ENCODE measurements at regions not wholly inside any gene's neighbourhood (a gene's known extent, or its start where the extent isn't known, plus 50 kb on each side); places are given as distances from the start of the nearest gene placed in this dataset.

DNA sequence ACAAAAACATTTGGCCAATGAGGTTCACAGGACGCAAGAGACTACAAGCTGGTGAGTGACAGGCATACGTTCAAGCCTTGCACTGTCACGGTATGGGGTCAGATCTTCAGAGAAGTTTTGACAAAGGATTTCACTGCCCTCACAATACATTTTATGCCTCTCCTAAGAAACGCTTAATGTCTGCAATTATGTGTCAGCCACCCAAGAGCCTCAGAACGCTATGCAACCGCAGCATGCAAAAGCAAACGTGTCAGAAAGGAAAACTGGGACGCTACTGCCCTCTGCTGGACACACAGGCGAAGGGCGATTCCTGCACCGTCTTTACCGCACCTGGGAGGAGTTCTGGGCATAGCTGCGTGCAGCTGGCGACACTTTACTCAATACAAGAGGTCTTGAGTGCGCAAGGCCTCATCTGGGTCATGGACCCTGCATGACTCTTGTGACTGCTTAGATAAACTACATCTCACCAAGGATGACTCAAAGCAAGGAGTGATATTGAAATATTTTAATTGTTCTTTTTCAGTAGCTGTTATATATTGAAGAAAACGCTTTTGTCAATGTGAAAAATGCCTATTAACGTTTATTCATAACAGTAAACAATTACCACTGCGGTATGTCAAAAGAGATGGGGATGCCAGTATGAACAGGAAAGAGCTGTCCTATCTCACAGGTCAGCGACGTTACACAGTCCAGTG lies 147.6 kb upstream of the FRG1 start:
- TF ChIP-seq, protein P1, sequence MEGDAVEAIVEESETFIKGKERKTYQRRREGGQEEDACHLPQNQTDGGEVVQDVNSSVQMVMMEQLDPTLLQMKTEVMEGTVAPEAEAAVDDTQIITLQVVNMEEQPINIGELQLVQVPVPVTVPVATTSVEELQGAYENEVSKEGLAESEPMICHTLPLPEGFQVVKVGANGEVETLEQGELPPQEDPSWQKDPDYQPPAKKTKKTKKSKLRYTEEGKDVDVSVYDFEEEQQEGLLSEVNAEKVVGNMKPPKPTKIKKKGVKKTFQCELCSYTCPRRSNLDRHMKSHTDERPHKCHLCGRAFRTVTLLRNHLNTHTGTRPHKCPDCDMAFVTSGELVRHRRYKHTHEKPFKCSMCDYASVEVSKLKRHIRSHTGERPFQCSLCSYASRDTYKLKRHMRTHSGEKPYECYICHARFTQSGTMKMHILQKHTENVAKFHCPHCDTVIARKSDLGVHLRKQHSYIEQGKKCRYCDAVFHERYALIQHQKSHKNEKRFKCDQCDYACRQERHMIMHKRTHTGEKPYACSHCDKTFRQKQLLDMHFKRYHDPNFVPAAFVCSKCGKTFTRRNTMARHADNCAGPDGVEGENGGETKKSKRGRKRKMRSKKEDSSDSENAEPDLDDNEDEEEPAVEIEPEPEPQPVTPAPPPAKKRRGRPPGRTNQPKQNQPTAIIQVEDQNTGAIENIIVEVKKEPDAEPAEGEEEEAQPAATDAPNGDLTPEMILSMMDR (IDR thresholded peaks at IDR 0.05 in 2 of 3, conservative IDR thresholded peaks at IDR 0.05 in 1 of 3; ENCODE audit: borderline replicate concordance in 1 of 3, insufficient read depth in 1 of 3, low read depth in 2 of 3, low read length in 2 of 3), result peak; percentile 67 to 93 (median 90)
- TF ChIP-seq RAD21 (IDR thresholded peaks at IDR 0.05; ENCODE audit: low read depth) (peak; percentile 93), POLR2A (IDR thresholded peaks at IDR 0.05; ENCODE audit: borderline replicate concordance, extremely low read depth, insufficient read depth, insufficient read length) (no peak), POLR2AphosphoS5 (IDR thresholded peaks at IDR 0.05; ENCODE audit: low read depth, low read length) (no peak), EZH2 (IDR thresholded peaks at IDR 0.05) (no peak), CBX3 (IDR thresholded peaks at IDR 0.05; ENCODE audit: low read depth) (no peak), JUND (IDR thresholded peaks at IDR 0.05) (no peak), ZFX (IDR thresholded peaks at IDR 0.05) (no peak), CEBPB (IDR thresholded peaks at IDR 0.05; ENCODE audit: low read depth) (no peak)
- TF ChIP-seq, protein P2, sequence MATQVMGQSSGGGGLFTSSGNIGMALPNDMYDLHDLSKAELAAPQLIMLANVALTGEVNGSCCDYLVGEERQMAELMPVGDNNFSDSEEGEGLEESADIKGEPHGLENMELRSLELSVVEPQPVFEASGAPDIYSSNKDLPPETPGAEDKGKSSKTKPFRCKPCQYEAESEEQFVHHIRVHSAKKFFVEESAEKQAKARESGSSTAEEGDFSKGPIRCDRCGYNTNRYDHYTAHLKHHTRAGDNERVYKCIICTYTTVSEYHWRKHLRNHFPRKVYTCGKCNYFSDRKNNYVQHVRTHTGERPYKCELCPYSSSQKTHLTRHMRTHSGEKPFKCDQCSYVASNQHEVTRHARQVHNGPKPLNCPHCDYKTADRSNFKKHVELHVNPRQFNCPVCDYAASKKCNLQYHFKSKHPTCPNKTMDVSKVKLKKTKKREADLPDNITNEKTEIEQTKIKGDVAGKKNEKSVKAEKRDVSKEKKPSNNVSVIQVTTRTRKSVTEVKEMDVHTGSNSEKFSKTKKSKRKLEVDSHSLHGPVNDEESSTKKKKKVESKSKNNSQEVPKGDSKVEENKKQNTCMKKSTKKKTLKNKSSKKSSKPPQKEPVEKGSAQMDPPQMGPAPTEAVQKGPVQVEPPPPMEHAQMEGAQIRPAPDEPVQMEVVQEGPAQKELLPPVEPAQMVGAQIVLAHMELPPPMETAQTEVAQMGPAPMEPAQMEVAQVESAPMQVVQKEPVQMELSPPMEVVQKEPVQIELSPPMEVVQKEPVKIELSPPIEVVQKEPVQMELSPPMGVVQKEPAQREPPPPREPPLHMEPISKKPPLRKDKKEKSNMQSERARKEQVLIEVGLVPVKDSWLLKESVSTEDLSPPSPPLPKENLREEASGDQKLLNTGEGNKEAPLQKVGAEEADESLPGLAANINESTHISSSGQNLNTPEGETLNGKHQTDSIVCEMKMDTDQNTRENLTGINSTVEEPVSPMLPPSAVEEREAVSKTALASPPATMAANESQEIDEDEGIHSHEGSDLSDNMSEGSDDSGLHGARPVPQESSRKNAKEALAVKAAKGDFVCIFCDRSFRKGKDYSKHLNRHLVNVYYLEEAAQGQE (IDR thresholded peaks at IDR 0.05; ENCODE audit: low read depth), result no peak
- TF ChIP-seq, protein P3, sequence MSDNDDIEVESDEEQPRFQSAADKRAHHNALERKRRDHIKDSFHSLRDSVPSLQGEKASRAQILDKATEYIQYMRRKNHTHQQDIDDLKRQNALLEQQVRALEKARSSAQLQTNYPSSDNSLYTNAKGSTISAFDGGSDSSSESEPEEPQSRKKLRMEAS (IDR thresholded peaks at IDR 0.05), result no peak
